Endodermal cell (in vitro differentiated cells): ENCODE measurements at regions not wholly inside any gene's neighbourhood (a gene's known extent, or its start where the extent isn't known, plus 50 kb on each side); places are given as distances from the start of the nearest gene placed in this dataset.

Experiments used
- DNase-seq: peaks from one replicate; pipeline ENCODE4 v3.0.0-alpha.2; 2017
- H3K27ac ChIP-seq: 2 replicates; pipeline ENCODE4 v1.5.1; 2013; ENCODE audit warnings: mild to moderate bottlenecking, low read depth, low read length, moderate library complexity
- H3K27me3 ChIP-seq: 2 replicates; pipeline ENCODE4 v1.6.1; 2013; ENCODE audit warnings: mild to moderate bottlenecking, low read length, moderate library complexity; ENCODE audit not compliant: insufficient read depth, control insufficient read depth, poor library complexity, severe bottlenecking
- H3K36me3 ChIP-seq: 2 replicates; pipeline ENCODE4 v1.7.0; 2013; ENCODE audit warnings: mild to moderate bottlenecking, low read length, moderate library complexity; ENCODE audit not compliant: control insufficient read depth, insufficient read depth
- H3K4me1 ChIP-seq: one replicate; pipeline ENCODE4 v1.7.0; 2013; ENCODE audit warnings: low read length; ENCODE audit not compliant: control insufficient read depth, insufficient read depth
- H3K4me3 ChIP-seq: 2 replicates; pipeline ENCODE4 v1.5.1; 2013; ENCODE audit warnings: mild to moderate bottlenecking, low read length, moderate library complexity
- H3K9ac ChIP-seq: 2 replicates; pipeline ENCODE4 v1.6.1; 2013; ENCODE audit warnings: mild to moderate bottlenecking, low read length, moderate library complexity; ENCODE audit not compliant: poor library complexity, severe bottlenecking; ENCODE audit errors: extremely low read depth
- H3K9me3 ChIP-seq: 2 replicates; pipeline ENCODE4 v1.6.1; 2013; ENCODE audit warnings: mild to moderate bottlenecking, low read length, moderate library complexity; ENCODE audit not compliant: control insufficient read depth
- H3K27ac Mint-ChIP-seq: 2 replicates; pipeline ENCODE4 v1.8.0; 2020; ENCODE audit warnings: mixed read lengths
- H3K27me3 Mint-ChIP-seq: 2 replicates; pipeline ENCODE4 v1.8.0; 2021; ENCODE audit warnings: mild to moderate bottlenecking, mixed read lengths; ENCODE audit not compliant: insufficient read depth
- H3K36me3 Mint-ChIP-seq: 2 replicates; pipeline ENCODE4 v1.8.0; 2020; ENCODE audit warnings: low read depth, mixed read lengths
- H3K4me1 Mint-ChIP-seq: 2 replicates; pipeline ENCODE4 v1.8.0; 2020; ENCODE audit warnings: mixed read lengths
- H3K4me3 Mint-ChIP-seq: 2 replicates; pipeline ENCODE4 v1.8.0; 2020; ENCODE audit warnings: mild to moderate bottlenecking, moderate library complexity, mixed read lengths
- H3K9me3 Mint-ChIP-seq: 2 replicates; pipeline ENCODE4 v1.8.0; 2020; ENCODE audit warnings: mild to moderate bottlenecking, mixed read lengths
- CTCF ChIP-seq: fragments of 200-600 bp; sonication (generic); conservative IDR thresholded peaks from 2 replicates; pipeline ENCODE4 v1.5.0; 2021; ENCODE audit warnings: antibody characterized with exemption, mild to moderate bottlenecking
- WGBS, 2 experiments: methylation state at CpG; one replicate each; pipeline versions ENCODE4 v1.1.5 to v1.1.7; 2013; ENCODE audit warnings: missing lambda C conversion rate in 2 of 2, mixed read lengths in 1 of 2; ENCODE audit not compliant: insufficient coverage in 1 of 2, insufficient read length in 1 of 2; 5-methylcytosine and 5-hydroxymethylcytosine counted together

GRCh38 chr10:10956681-10957542, 60.8 kb upstream of the CELF2 start:
- H3K9me3 Mint-ChIP-seq: no peaks in the 10 kb centered on the region
- 94 to 95% methylated on average over 5 to 11 of the region's 11 CpGs for WGBS, 2 experiments
- no peak for TF ChIP-seq CTCF

GRCh38 chr10:10958041-10958440, 59.6 kb upstream of the CELF2 start:
- no peaks in the 10 kb centered on the region for H3K27me3 ChIP-seq
- no peaks in the 10 kb centered on the region for H3K9me3 Mint-ChIP-seq

More at GRCh38 chr10:10956681-10957542, 60.8 kb upstream of the CELF2 start:
- Mint-ChIP-seq H3K36me3 (no peaks in the 10 kb centered on the region), H3K4me1 (peaks cover 4% of the 10 kb centered on the region), H3K27me3 (no peaks in the 10 kb centered on the region), H3K27ac (no peak overlapping the region), H3K4me3 (no peak overlapping the region)
- no peak overlapping the region for H3K27ac ChIP-seq
- no peaks in the 10 kb centered on the region for H3K36me3 ChIP-seq
- H3K4me3 ChIP-seq: no peak overlapping the region
- no peak for DNase-seq
- no peaks in the 10 kb centered on the region for H3K4me1 ChIP-seq
- no peak overlapping the region for H3K9ac ChIP-seq
- H3K27me3 ChIP-seq: no peaks in the 10 kb centered on the region
- no peaks in the 10 kb centered on the region for H3K9me3 ChIP-seq

GRCh38 chr10:10959666-10960065, 58.0 kb upstream of the CELF2 start:
- Mint-ChIP-seq H3K4me3 (no peak overlapping the region), H3K4me1 (peaks cover 4% of the 10 kb centered on the region), H3K27ac (no peak overlapping the region), H3K27me3 (no peaks in the 10 kb centered on the region), H3K36me3 (no peaks in the 10 kb centered on the region), H3K9me3 (no peaks in the 10 kb centered on the region)
- no peaks in the 10 kb centered on the region for H3K27me3 ChIP-seq
- H3K27ac ChIP-seq: no peak overlapping the region
- no peak overlapping the region for H3K9ac ChIP-seq
- 80 to 96% methylated on average over 1 to 3 of the region's 3 CpGs for WGBS, 2 experiments
- H3K9me3 ChIP-seq: no peaks in the 10 kb centered on the region
- TF ChIP-seq CTCF: no peak
- no peaks in the 10 kb centered on the region for H3K36me3 ChIP-seq
- DNase-seq: no peak
- H3K4me1 ChIP-seq: no peaks in the 10 kb centered on the region
- no peak overlapping the region for H3K4me3 ChIP-seq

More at GRCh38 chr10:10958041-10958440, 59.6 kb upstream of the CELF2 start:
- Histone ChIP-seq H3K36me3 (no peaks in the 10 kb centered on the region), H3K4me3 (no peak overlapping the region), H3K27ac (no peak overlapping the region), H3K9ac (no peak overlapping the region), H3K4me1 (no peaks in the 10 kb centered on the region), H3K9me3 (no peaks in the 10 kb centered on the region)
- Mint-ChIP-seq H3K36me3 (no peaks in the 10 kb centered on the region), H3K4me3 (no peak overlapping the region), H3K27ac (no peak overlapping the region), H3K27me3 (no peaks in the 10 kb centered on the region), H3K4me1 (peaks cover 4% of the 10 kb centered on the region)
- no peak for TF ChIP-seq CTCF
- no peak for DNase-seq
- WGBS, 2 experiments: 96 to 100% methylated on average over 2 to 3 of the region's 3 CpGs
